ENCODE measurements at regions not wholly inside any gene's neighbourhood (a gene's known extent, or its start where the extent isn't known, plus 50 kb on each side); places are given as distances from the start of the nearest gene placed in this dataset.

DNA sequence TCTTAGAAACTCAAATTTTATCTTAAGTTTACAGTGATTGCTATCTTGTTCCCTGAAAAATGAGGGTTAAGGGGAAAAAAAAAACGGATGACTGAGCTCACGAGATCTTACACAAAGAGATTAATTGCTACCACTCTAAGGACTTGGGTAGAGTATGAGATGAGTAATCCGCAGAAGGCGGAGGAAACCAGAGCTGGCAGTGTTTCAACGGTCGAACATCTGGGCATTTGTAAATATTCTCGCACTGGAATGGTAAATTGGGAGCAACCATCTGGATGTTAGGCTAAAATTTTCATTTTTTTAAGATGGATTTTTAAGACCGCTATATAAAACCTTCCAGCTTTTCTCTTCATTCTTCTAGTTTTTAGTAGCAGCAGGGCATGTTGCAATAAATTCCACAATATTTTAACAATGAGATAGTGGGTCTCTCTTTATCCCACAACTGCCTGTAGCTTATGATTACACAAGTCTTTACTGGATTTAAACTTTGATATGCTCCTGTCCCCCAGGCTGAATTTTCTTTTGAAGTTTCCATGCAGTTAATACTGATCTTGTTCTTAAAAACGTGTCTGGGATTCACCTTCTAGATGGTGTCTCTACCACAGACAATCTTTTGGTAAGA lies 1324.1 kb downstream of the AACS start:
- TF ChIP-seq EZH2 (IDR thresholded peaks at IDR 0.05; ENCODE audit: low read depth, low read length, severe bottlenecking), result no peak
- no peak for TF ChIP-seq TCF12 (IDR thresholded peaks at IDR 0.05; ENCODE audit: low read depth, low read length)
- no peak for TF ChIP-seq CTCF (IDR thresholded peaks at IDR 0.05; ENCODE audit: control extremely low read depth in 1 of 3, insufficient read depth in 1 of 3, low read depth in 1 of 3, low read length in 3 of 3)
- TF ChIP-seq, protein P1, sequence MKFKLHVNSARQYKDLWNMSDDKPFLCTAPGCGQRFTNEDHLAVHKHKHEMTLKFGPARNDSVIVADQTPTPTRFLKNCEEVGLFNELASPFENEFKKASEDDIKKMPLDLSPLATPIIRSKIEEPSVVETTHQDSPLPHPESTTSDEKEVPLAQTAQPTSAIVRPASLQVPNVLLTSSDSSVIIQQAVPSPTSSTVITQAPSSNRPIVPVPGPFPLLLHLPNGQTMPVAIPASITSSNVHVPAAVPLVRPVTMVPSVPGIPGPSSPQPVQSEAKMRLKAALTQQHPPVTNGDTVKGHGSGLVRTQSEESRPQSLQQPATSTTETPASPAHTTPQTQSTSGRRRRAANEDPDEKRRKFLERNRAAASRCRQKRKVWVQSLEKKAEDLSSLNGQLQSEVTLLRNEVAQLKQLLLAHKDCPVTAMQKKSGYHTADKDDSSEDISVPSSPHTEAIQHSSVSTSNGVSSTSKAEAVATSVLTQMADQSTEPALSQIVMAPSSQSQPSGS (IDR thresholded peaks at IDR 0.05; ENCODE audit: low read length), result no peak
- no peak for TF ChIP-seq RAD21 (IDR thresholded peaks at IDR 0.05 in 1 of 2, conservative IDR thresholded peaks at IDR 0.05 in 1 of 2; ENCODE audit: low read depth in 2 of 2, low read length in 2 of 2)
- no peak for TF ChIP-seq RNF2 (IDR thresholded peaks at IDR 0.05; ENCODE audit: borderline replicate concordance, low read depth, low read length, missing control alignments, poor library complexity, severe bottlenecking)
- no peak for TF ChIP-seq POLR2A (IDR thresholded peaks at IDR 0.05; ENCODE audit: control extremely low read depth in 1 of 2, low read depth in 2 of 2, low read length in 2 of 2)
- no peak for TF ChIP-seq SRF (IDR thresholded peaks at IDR 0.05; ENCODE audit: low read depth, low read length)
- no peak for TF ChIP-seq JUND (IDR thresholded peaks at IDR 0.05; ENCODE audit: low read length)
- TF ChIP-seq, protein P2, sequence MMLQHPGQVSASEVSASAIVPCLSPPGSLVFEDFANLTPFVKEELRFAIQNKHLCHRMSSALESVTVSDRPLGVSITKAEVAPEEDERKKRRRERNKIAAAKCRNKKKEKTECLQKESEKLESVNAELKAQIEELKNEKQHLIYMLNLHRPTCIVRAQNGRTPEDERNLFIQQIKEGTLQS (IDR thresholded peaks at IDR 0.05; ENCODE audit: insufficient read depth, low read depth, low read length), result no peak
- no peak for TF ChIP-seq SIRT6 (IDR thresholded peaks at IDR 0.05; ENCODE audit: low read length)
- TF ChIP-seq TEAD4 (IDR thresholded peaks at IDR 0.05; ENCODE audit: low read depth, low read length), result no peak
- no peak for TF ChIP-seq TBP (IDR thresholded peaks at IDR 0.05; ENCODE audit: low read depth, low read length)
